Upper lobe of right lung (tissue), 1 donor: ENCODE measurements at regions not wholly inside any gene's neighbourhood (a gene's known extent, or its start where the extent isn't known, plus 50 kb on each side); places are given as distances from the start of the nearest gene placed in this dataset.
"Not testable (repeated sequence)": the region's sequence is repeated elsewhere in the genome, so short reads cannot be mapped to it uniquely, and the experiment has no call there.

ENCODE experiments used
- ATAC-seq: fragments of 200-7000 bp; cut with Tn5 transposase; one replicate; pipeline ENCODE4 v1.9.1; 2020; ENCODE audit warnings: mild to moderate bottlenecking, moderate library complexity
- DNase-seq: peaks from one replicate; pipeline ENCODE4 v3.0.0-alpha.2; 2020
- H3K27ac ChIP-seq: fragments of 200-600 bp; one replicate; pipeline ENCODE4 v1.8.0; 2022
- H3K27me3 ChIP-seq: fragments of 200-600 bp; one replicate; pipeline ENCODE4 v1.8.0; 2022; ENCODE audit warnings: mild to moderate bottlenecking
- H3K36me3 ChIP-seq: fragments of 200-600 bp; one replicate; pipeline ENCODE4 v1.8.0; 2022
- H3K4me1 ChIP-seq: fragments of 200-600 bp; one replicate; pipeline ENCODE4 v1.8.0; 2022
- H3K4me3 ChIP-seq: fragments of 200-600 bp; one replicate; pipeline ENCODE4 v1.8.0; 2022; ENCODE audit warnings: mild to moderate bottlenecking
- H3K9me3 ChIP-seq: fragments of 200-600 bp; one replicate; pipeline ENCODE4 v1.8.0; 2022
- CTCF ChIP-seq: fragments of 200-600 bp; IDR thresholded peaks from one replicate; pipeline ENCODE4 v1.8.0; 2022; ENCODE audit warnings: antibody characterized with exemption
- intact Hi-C: fragments of 100-400 bp; cut with DNase I; formaldehyde crosslinking; loops from one replicate; pipeline ENCODE4 v1.11.0; 2022
- donor health status: DM: no; HTN: yes; CAD: no; lungs with severe emphysema.

- H3K27ac ChIP-seq, result no peak overlapping the region
- no peak overlapping the region for H3K4me3 ChIP-seq
- no peaks in the 10 kb centered on the region for H3K27me3 ChIP-seq
- ATAC-seq (peak; percentile 87), DNase-seq (no peak)
- H3K36me3 ChIP-seq, result no peaks in the 10 kb centered on the region
- TF ChIP-seq CTCF, result peak; percentile 55
- intact Hi-C loops, result no loop called here
- peaks cover 10% of the 10 kb centered on the region for H3K4me1 ChIP-seq
- H3K9me3 ChIP-seq, result no peaks in the 10 kb centered on the region
Measured at GRCh38 chr7:142438235-142438922, 180.5 kb upstream of the PRSS58 start.

GRCh38 chr7:142437741-142438140 lies 179.9 kb upstream of the PRSS58 start:
- intact Hi-C loops, result no loop called here
- DNase-seq, result no peak
- TF ChIP-seq CTCF, result no peak
- no peak overlapping the region for H3K4me3 ChIP-seq
- no peaks in the 10 kb centered on the region for H3K27me3 ChIP-seq
- peaks cover 10% of the 10 kb centered on the region for H3K4me1 ChIP-seq
- ATAC-seq, result no peak
- H3K9me3 ChIP-seq, result no peaks in the 10 kb centered on the region
- no peaks in the 10 kb centered on the region for H3K36me3 ChIP-seq
- H3K27ac ChIP-seq, result no peak overlapping the region

- intact Hi-C loops, result no loop called here
- TF ChIP-seq CTCF, result no peak
- H3K36me3 ChIP-seq, result no peaks in the 10 kb centered on the region
- no peaks in the 10 kb centered on the region for H3K27me3 ChIP-seq
- DNase-seq (no peak), ATAC-seq (no peak)
- H3K4me1 ChIP-seq, result peaks cover 10% of the 10 kb centered on the region
- no peak overlapping the region for H3K4me3 ChIP-seq
- no peaks in the 10 kb centered on the region for H3K9me3 ChIP-seq
- H3K27ac ChIP-seq, result no peak overlapping the region
Measured at GRCh38 chr7:142436601-142437000, 178.7 kb upstream of the PRSS58 start.

- H3K4me3 ChIP-seq, H3K36me3 ChIP-seq, H3K9me3 ChIP-seq, H3K27me3 ChIP-seq, ATAC-seq, intact Hi-C loops, DNase-seq, H3K27ac ChIP-seq, H3K4me1 ChIP-seq: not testable (repeated sequence)
Measured at GRCh38 chr7:142435606-142436005, 177.7 kb upstream of the PRSS58 start.

- DNase-seq (no peak), ATAC-seq (no peak)
- Histone ChIP-seq H3K4me1 (no peaks in the 10 kb centered on the region), H3K9me3 (no peaks in the 10 kb centered on the region), H3K36me3 (no peaks in the 10 kb centered on the region), H3K27ac (no peak overlapping the region), H3K27me3 (no peaks in the 10 kb centered on the region), H3K4me3 (no peak overlapping the region)
- intact Hi-C loops, result no loop called here
- TF ChIP-seq CTCF, result no peak
Measured at GRCh38 chr7:142434666-142435167, 176.9 kb upstream of the PRSS58 start.

- H3K36me3 ChIP-seq, H3K27ac ChIP-seq, H3K9me3 ChIP-seq, DNase-seq, H3K4me3 ChIP-seq, intact Hi-C loops, H3K4me1 ChIP-seq, H3K27me3 ChIP-seq: not testable (repeated sequence)
- ATAC-seq, result peak; percentile 37
Measured at GRCh38 chr7:142434133-142434532, 176.3 kb upstream of the PRSS58 start.

GRCh38 chr7:142432377-142432776 lies 174.5 kb upstream of the PRSS58 start:
- H3K36me3 ChIP-seq, result no peaks in the 10 kb centered on the region
- H3K4me1 ChIP-seq, result no peaks in the 10 kb centered on the region
- DNase-seq, result no peak
- no peak overlapping the region for H3K4me3 ChIP-seq
- no peaks in the 10 kb centered on the region for H3K27me3 ChIP-seq
- H3K9me3 ChIP-seq, result no peaks in the 10 kb centered on the region
- no peak overlapping the region for H3K27ac ChIP-seq
- no peak for ATAC-seq
- intact Hi-C loops, result no loop called here
- no peak for TF ChIP-seq CTCF
